ENCODE measurements at regions not wholly inside any gene's neighbourhood (a gene's known extent, or its start where the extent isn't known, plus 50 kb on each side); places are given as distances from the start of the nearest gene placed in this dataset.

DNA sequence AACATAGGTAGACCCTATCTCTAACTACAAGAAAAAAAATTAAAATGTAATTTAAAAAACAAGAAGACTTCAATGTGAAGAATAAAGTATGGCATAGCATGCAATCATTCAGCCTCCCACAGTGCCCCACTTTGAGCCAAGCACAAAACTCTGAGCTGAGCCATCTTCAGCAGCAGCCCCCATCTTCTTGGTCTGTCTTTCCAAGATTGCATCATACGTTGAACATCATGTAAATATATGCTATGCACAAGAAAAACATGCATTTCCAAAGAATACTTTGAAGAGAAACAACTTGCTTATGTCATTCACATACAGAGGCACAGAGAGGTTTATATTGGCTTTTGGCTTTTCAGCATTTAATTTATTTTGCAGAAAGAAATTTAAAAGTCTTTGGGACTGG, 105.8 kb upstream of the TMPO start:
- Histone ChIP-seq H3K4me1 (ENCODE audit: control insufficient read depth in 5 of 5, insufficient read depth in 5 of 5, low read length in 5 of 5) (peaks cover 0 to 7% (median 0%) of the 10 kb centered on the region in 5 donors), H3K9me3 (ENCODE audit: control insufficient read depth in 4 of 4, insufficient read depth in 3 of 4, low read length in 3 of 4) (peaks cover 0 to 8% (median 2%) of the 10 kb centered on the region in 4 donors), H3K9ac (ENCODE audit: insufficient read depth in 1 of 2, low read length in 2 of 2) (no peak overlapping the region), H3K27me3 (ENCODE audit: control insufficient read depth in 3 of 3, insufficient read depth in 3 of 3, low read length in 2 of 3) (no peaks in the 10 kb centered on the region), H3K4me3 (no peak overlapping the region), H3K36me3 (ENCODE audit: control insufficient read depth in 4 of 4, insufficient read depth in 4 of 4, low read length in 4 of 4) (no peaks in the 10 kb centered on the region), H3K27ac (ENCODE audit: low read depth in 1 of 2, low read length in 1 of 2) (no peak overlapping the region)
- WGBS, 2 donors, result 79 to 93% methylated on average over 1 of the region's 1 CpG
- DNase-seq (no peak), ATAC-seq (ENCODE audit: insufficient read depth, low FRiP score) (no peak)
- TF ChIP-seq CTCF (IDR thresholded peaks at IDR 0.05; ENCODE audit: control extremely low read depth, extremely low read depth), result no peak

GRCh38 chr12:98410356-98410755, 105.0 kb upstream of the TMPO start:
- no peak overlapping the region for H3K4me3 ChIP-seq
- H3K4me1 ChIP-seq (ENCODE audit: control insufficient read depth in 5 of 5, insufficient read depth in 5 of 5, low read length in 5 of 5), result peaks cover 0 to 4% (median 0%) of the 10 kb centered on the region in 5 donors
- H3K27me3 ChIP-seq (ENCODE audit: control insufficient read depth in 3 of 3, insufficient read depth in 3 of 3, low read length in 2 of 3), result no peaks in the 10 kb centered on the region
- TF ChIP-seq CTCF (IDR thresholded peaks at IDR 0.05; ENCODE audit: control extremely low read depth, extremely low read depth), result no peak
- no peaks in the 10 kb centered on the region for H3K36me3 ChIP-seq (ENCODE audit: control insufficient read depth in 4 of 4, insufficient read depth in 4 of 4, low read length in 4 of 4)
- H3K27ac ChIP-seq (ENCODE audit: low read depth in 1 of 2, low read length in 1 of 2), result no peak overlapping the region
- peaks cover 0 to 8% (median 2%) of the 10 kb centered on the region in 4 donors for H3K9me3 ChIP-seq (ENCODE audit: control insufficient read depth in 4 of 4, insufficient read depth in 3 of 4, low read length in 3 of 4)
- ATAC-seq (ENCODE audit: insufficient read depth, low FRiP score), result no peak
- DNase-seq, result no peak
- H3K9ac ChIP-seq (ENCODE audit: insufficient read depth in 1 of 2, low read length in 2 of 2), result no peak overlapping the region

- Histone ChIP-seq H3K4me3 (no peak overlapping the region), H3K4me1 (ENCODE audit: control insufficient read depth in 5 of 5, insufficient read depth in 5 of 5, low read length in 5 of 5) (peaks cover 0 to 43% (median 8%) of the 10 kb centered on the region in 5 donors), H3K27ac (ENCODE audit: low read depth in 1 of 2, low read length in 1 of 2) (no peak overlapping the region), H3K9ac (ENCODE audit: insufficient read depth in 1 of 2, low read length in 2 of 2) (no peak overlapping the region), H3K27me3 (ENCODE audit: control insufficient read depth in 3 of 3, insufficient read depth in 3 of 3, low read length in 2 of 3) (no peaks in the 10 kb centered on the region), H3K9me3 (ENCODE audit: control insufficient read depth in 4 of 4, insufficient read depth in 3 of 4, low read length in 3 of 4) (no peaks in the 10 kb centered on the region), H3K36me3 (ENCODE audit: control insufficient read depth in 4 of 4, insufficient read depth in 4 of 4, low read length in 4 of 4) (no peaks in the 10 kb centered on the region)
- ATAC-seq (ENCODE audit: insufficient read depth, low FRiP score) (no peak), DNase-seq (peak in 2 of 3 donors; percentile 67 to 71)
- TF ChIP-seq CTCF (IDR thresholded peaks at IDR 0.05; ENCODE audit: control extremely low read depth, extremely low read depth), result no peak
- WGBS, 2 donors, result 67 to 68% methylated on average over 4 of the region's 4 CpGs
Observed at GRCh38 chr12:98416845-98417244, 98.5 kb upstream of the TMPO start.

DNA sequence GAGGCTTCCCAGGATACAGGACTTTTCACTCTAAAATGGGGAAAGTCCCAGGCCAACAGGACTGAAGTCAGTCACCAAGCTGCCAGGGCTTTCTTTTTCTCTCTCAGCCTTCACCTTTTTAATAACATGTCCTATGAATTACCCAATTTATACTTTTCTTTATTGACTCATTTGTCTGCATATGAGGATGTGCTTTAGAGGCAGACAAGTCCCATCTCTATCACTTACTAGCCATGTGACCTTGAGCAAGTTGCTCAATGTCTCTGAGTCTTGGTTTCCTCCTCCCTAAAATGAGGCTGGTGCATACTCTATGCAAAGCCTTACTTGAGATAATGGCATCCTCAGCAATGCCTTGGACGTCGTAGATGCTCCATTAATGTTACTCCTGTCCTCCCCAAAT, 98.1 kb upstream of the TMPO start:
- Histone ChIP-seq H3K4me1 (ENCODE audit: control insufficient read depth in 5 of 5, insufficient read depth in 5 of 5, low read length in 5 of 5) (peaks cover 0 to 43% (median 8%) of the 10 kb centered on the region in 5 donors), H3K36me3 (ENCODE audit: control insufficient read depth in 4 of 4, insufficient read depth in 4 of 4, low read length in 4 of 4) (no peaks in the 10 kb centered on the region), H3K4me3 (no peak overlapping the region), H3K9me3 (ENCODE audit: control insufficient read depth in 4 of 4, insufficient read depth in 3 of 4, low read length in 3 of 4) (no peaks in the 10 kb centered on the region), H3K27ac (ENCODE audit: low read depth in 1 of 2, low read length in 1 of 2) (no peak overlapping the region), H3K27me3 (ENCODE audit: control insufficient read depth in 3 of 3, insufficient read depth in 3 of 3, low read length in 2 of 3) (no peaks in the 10 kb centered on the region), H3K9ac (ENCODE audit: insufficient read depth in 1 of 2, low read length in 2 of 2) (no peak overlapping the region)
- 84 to 94% methylated on average over 2 of the region's 2 CpGs for WGBS, 2 donors
- TF ChIP-seq CTCF (IDR thresholded peaks at IDR 0.05; ENCODE audit: control extremely low read depth, extremely low read depth), result no peak
- DNase-seq (no peak), ATAC-seq (ENCODE audit: insufficient read depth, low FRiP score) (no peak)
